ENCODE measurements at regions not wholly inside any gene's neighbourhood (a gene's known extent, or its start where the extent isn't known, plus 50 kb on each side); places are given as distances from the start of the nearest gene placed in this dataset.
"Not testable (repeated sequence)": the region's sequence is repeated elsewhere in the genome, so short reads cannot be mapped to it uniquely, and the experiment has no call there.

DNA sequence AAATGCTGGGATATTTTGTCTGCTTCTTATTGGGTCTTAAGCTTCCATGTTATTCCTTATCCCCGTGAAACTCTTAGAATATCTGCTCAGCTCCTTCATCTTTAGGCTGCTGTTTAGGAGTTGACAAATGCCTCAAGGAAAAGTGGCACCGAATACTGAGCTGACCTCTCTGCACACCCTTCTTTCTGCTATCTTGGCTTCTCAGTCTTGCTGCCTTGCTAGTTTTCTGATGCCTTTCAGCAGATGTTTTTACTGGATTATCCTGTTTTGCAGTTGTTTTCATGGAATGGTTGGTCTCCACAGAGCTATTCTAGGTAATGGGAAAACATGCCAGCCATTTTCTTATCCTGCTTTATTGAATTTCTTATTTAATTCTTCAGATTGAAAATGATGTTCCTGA is 86.3 kb downstream of the GYPE start:
- DNase-seq, result no peak
- in situ Hi-C loops (cut with HindIII; ENCODE audit: low pct_ligation_motif_present, low pct_unique_long_range_greater_than_20kb, low sequenced_read_pairs), result no loop called here

DNA sequence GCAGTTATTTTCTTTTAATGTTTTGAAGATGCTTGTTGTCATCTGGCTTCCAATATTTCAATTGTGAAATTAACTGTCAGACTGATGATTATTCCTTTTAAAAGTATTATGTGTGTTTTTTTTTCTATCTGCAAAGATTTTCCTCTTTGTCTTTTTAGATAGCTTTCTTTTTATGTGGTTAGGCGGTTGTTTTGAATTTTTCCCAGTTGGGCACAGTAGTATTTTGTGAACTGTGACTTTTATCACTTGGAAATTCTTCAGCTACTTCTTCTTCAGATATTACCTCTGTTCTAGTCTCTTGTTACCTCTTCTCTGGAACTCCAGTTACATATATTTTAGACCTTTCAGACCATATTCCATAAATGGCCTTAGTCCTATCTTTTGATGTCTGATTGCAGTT is 87.5 kb downstream of the GYPE start:
- in situ Hi-C loops (cut with HindIII; ENCODE audit: low pct_ligation_motif_present, low pct_unique_long_range_greater_than_20kb, low sequenced_read_pairs); DNase-seq: not testable (repeated sequence)

DNA sequence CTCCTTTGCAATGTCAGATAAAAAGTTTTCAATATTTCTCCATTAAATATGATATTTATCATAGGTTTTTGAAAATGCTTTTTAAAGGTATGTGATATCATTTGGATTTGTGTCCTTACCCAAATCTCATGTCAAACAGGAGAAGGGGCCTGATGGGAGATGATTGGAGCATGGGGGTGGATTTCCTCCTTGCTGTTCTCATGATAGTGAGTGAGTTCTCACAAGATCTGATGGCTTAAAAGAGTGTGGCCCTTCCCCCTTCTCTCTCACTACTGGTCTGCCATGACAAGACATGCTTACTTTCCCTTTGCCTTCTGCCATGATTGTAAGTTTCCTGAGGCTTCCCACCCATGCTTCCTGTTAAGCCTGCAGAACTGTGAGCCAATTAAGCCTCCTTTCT is 90.0 kb downstream of the GYPE start:
- in situ Hi-C loops (cut with HindIII; ENCODE audit: low pct_ligation_motif_present, low pct_unique_long_range_greater_than_20kb, low sequenced_read_pairs), result not testable (repeated sequence)

DNA sequence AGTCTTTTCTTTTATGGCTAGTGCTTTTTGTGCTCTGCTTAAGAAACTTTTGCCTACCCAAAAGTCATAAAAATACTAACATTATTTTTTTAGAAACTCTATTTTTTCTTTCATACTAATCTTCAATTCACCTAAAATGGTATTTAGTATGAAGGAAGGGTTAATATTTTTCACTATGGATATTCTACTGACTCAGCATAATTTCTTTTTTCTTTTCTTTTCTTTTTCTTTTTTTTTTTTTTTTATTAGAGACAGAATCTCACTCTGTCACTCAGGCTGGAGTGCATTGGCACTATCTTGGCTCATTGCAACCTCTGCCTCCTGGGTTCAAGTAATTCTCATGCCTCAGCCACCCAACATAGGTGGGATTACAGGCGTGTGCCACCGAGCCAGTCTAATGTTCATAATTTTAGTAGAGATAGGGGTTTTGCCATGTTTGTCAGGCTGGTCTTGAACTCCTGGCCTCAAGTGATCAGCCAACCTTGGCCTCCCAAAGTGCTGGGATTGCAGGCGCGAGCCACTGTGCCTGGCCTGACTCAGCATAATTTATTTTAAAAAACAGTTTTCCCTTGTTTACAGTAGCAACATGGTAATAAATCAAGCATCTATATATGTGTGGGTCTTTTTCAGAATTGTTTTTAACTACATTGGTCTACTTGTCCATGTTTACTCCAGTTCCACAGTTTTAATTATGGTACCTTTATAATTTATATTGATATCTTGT is 91.8 kb downstream of the GYPE start:
- DNase-seq; in situ Hi-C loops (cut with HindIII; ENCODE audit: low pct_ligation_motif_present, low pct_unique_long_range_greater_than_20kb, low sequenced_read_pairs): not testable (repeated sequence)

More for the DNA sequence above, 90.0 kb downstream of the GYPE start:
- not testable (repeated sequence) for DNase-seq

DNA sequence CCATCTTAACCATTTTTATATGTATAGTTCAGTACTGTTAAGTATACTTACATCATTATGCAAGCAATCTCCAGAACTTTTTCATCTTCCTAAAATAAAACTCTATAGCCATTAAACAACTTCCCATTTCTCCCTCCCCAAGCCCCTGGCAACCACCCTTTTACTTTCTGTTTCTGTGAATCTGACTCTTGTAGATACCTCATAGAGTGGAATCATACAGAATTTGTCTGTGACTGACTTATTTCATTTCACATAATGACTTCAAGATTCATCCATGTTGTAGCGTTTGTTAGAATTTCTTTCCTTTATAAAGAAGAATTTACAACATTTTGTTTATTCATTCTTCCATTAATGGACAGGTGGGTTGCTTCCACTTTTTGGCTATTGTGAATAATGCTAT is 91.2 kb upstream of the FREM3 start:
- DNase-seq; in situ Hi-C loops (cut with HindIII; ENCODE audit: low pct_ligation_motif_present, low pct_unique_long_range_greater_than_20kb, low sequenced_read_pairs): not testable (repeated sequence)

DNA sequence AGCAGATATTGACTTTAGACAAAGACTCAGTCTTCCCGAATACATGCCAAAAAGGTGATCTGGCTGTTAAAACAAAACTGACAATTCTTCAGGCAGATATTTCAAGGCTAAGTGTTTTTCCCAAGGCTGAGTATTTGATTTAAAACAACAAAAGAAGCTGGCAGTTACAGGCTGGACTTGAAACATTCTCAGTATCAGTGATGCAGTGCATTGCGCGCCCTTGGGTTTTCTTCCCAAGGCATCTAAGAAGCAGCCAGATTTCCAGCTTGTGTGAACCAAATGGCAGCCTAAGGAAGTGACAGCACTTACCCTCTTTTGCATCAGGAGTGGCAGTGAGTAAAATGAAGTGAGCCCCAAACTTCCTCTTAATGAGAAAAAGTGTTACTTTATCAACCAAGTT is 90.0 kb upstream of the FREM3 start:
- DNase-seq; in situ Hi-C loops (cut with HindIII; ENCODE audit: low pct_ligation_motif_present, low pct_unique_long_range_greater_than_20kb, low sequenced_read_pairs): not testable (repeated sequence)

DNA sequence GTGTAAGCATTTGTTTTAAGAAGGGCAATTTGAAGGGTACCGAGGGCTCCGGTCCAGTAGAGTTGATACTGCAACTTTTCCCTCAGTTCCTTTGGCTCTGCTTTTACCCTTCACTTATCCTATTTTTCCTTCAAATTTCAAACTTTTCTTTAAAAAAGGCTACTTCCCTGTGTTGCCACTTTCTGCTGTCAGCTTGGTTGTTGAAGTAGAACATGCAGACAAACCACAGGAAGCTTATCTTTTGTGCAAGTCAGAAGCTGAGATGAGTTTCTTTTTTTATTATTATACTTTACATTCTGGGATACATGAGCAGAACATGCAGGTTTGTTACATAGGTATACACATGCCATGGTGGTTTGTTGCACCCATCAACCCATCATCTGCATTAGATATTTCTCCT is 89.1 kb upstream of the FREM3 start:
- DNase-seq; in situ Hi-C loops (cut with HindIII; ENCODE audit: low pct_ligation_motif_present, low pct_unique_long_range_greater_than_20kb, low sequenced_read_pairs): not testable (repeated sequence)

DNA sequence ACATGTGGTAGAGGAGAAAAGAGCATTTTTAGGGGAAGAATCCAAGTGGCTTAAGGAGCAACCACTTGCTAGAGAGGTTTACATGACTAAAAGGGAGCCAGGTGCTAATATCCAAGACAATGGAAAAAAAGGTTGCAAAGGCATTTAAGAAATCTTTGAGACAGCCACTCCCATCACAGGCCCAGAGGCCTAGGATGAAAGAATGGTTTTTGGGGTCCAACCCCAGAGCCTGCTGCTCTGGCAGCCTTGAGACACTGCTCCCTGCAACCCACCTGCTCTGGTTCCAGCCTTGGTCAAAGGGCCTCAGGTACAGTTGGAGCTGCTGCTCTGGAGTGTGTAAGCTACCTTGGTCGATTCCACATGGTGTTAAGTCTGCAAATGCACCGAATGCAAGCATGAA is 84.1 kb upstream of the FREM3 start:
- DNase-seq, result no peak
- in situ Hi-C loops (cut with HindIII; ENCODE audit: low pct_ligation_motif_present, low pct_unique_long_range_greater_than_20kb, low sequenced_read_pairs), result no loop called here

DNA sequence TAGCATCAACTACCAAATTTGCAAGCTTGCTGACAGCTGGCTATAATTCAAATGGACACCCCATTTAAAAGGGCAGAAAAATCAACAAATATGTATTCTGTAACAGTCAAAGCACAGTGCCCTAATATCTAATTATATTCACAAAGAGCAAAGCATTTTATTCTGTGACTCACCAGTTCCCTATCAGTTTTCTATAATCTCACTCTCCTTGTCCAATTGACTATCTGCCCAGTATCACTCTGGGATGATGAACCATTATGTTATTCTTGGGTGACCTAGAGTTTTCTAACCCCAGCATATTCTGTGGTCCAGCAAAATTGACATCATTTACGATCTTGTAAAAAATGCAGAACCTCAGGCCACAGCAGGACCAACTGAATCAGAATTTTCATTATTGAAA is 82.0 kb upstream of the FREM3 start:
- in situ Hi-C loops (cut with HindIII; ENCODE audit: low pct_ligation_motif_present, low pct_unique_long_range_greater_than_20kb, low sequenced_read_pairs), result no loop called here
- DNase-seq, result no peak

DNA sequence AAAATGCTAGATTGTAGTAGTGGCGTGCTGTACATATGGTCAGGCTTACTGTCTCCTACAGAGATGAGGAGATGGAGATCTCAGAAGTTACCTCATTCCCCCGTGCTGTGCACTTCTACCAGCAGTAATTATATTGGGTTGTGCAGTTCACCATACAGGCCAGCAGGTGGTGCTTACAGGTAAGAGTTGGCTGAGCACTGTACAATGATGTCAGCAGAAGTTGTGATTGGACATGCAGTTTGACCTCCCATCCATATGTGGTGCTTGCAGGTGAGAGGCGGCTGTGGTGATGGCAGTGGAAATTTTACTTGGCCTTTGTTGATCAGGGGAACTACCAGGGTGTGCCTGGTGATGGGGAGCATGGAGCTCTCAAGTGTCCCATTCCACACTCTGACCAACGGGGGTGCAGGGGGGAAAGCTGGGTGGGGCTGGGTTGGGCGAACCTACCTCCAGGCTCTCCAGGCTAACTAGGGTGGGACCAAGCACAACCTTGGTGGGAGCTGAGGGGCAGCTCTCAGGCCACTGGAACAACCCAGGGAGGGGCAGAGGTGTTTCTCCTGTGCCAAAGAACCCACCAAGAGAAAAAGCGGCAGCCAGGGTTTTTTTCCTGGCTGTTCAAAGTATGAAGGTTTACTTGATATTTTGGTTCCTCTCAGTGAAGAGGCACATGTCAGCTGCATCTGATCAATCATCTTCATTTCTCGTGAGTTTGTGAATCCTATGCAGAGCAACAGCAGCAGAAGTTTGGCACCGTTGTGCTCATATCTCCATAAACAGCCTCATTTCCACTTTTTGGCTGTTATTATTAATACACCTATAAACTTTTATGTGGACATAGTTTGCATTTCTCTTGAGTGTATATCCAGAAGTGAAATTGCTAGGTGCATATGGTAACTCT is 73.8 kb upstream of the FREM3 start:
- in situ Hi-C loops (cut with HindIII; ENCODE audit: low pct_ligation_motif_present, low pct_unique_long_range_greater_than_20kb, low sequenced_read_pairs), result no loop called here
- peak; percentile 58 for DNase-seq

DNA sequence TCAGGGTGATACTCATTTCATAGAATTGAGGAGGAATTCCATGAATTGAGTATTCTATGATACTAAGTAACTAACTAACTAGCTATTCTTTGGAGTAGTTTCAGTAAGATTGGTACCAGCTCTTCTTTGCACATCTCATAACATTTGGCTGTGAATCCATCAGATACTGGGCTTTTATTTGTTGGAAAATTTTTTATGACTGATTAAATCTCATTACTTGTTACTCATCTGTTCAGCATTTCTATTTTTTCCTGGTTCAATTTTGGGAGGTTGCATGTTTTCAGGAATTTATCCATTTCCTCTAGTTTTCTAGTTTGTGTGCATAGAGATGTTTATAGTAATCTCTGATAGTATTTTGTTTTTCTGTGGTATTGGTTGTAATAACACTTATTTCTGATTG is 70.8 kb upstream of the FREM3 start:
- DNase-seq, result no peak
- in situ Hi-C loops (cut with HindIII; ENCODE audit: low pct_ligation_motif_present, low pct_unique_long_range_greater_than_20kb, low sequenced_read_pairs), result no loop called here

DNA sequence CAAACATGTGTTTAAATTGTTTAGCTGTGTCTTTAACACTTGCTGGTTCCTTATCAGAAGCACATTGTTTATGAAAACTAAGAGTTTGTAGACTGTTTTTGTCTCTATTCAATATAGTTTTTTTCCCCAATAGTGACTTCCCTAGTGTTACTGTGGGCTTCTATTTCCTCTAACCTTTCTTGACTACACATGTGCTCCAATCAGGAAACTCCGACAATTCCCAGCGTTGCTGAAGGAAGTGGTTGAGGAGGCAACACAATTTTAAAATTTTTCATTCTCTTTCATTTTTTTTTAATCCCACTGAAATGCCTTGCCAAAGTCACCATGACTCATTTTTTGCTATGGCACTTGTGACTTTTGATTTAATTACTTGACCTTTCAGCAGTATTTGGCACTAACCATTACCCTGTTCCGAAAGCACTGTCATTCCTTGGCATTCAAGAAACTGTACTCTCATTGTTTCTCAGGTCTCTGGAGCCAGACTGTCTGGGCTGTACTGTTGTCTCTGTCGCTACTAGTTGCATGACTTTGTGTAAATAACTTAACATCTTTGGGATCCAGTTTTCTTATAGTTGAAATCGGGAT is 67.6 kb upstream of the FREM3 start:
- in situ Hi-C loops (cut with HindIII; ENCODE audit: low pct_ligation_motif_present, low pct_unique_long_range_greater_than_20kb, low sequenced_read_pairs), result no loop called here

DNA sequence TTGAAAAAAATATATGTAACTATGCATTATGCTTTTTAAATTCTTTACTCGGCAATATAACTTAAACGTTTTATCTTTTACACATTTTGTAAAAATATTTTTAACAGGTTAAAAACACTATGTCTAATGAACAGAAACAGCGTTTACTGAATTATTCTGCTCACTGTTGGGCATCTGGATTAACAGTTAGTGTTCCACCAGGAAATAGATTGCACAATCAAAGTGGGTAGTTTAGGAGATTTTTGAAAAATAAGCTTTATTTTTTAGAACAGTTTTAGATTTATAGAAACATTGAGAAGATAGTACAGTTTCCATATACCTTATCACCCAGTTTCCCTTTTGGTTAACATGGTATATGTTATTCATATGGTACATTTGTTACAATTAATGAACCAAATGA is 63.1 kb upstream of the FREM3 start:
- in situ Hi-C loops (cut with HindIII; ENCODE audit: low pct_ligation_motif_present, low pct_unique_long_range_greater_than_20kb, low sequenced_read_pairs), result no loop called here
- DNase-seq, result no peak

More for the DNA sequence above, 67.6 kb upstream of the FREM3 start:
- no peak for DNase-seq

DNA sequence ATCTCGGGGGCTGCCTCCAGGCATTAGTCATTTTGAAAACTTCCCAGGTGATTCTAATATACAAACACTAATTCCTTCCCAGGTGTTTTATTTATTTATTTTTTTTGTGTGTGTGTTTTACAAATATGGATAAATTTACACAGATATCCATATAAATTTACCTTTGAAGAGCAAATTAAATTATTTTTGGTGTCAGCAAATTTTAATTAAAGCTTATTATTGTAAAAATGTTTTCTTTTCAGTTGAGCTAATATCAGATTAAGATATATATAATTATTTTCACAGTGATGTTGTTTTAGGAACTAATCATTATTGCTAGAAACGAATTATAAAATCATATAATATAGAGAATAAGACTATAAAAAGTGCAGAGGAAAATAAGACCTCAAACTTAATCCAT is 62.0 kb upstream of the FREM3 start:
- no peak for DNase-seq
- in situ Hi-C loops (cut with HindIII; ENCODE audit: low pct_ligation_motif_present, low pct_unique_long_range_greater_than_20kb, low sequenced_read_pairs), result no loop called here

Measured in ACHN (cell line).